Kidney (tissue), 13 donors: ENCODE measurements at regions not wholly inside any gene's neighbourhood (a gene's known extent, or its start where the extent isn't known, plus 50 kb on each side); places are given as distances from the start of the nearest gene placed in this dataset. TPM values are rescaled to one million over a fixed set of nuclear protein-coding genes. Genes with fewer than 3 reads are reported as not detected.

ENCODE experiments used
- DNase-seq, 5 donors: peaks; one replicate each; pipeline ENCODE4 v3.0.0-alpha.2; 2013 to 2020
- FAIRE-seq: peaks from 2 replicates; lab custom pipeline; 2012; peaks lifted over from hg19 to GRCh38; lab: Jason Lieb, UNC
- H3K27ac ChIP-seq, 2 donors: one replicate each; pipeline ENCODE4 v1.7.0; 2013; ENCODE audit warnings: low read depth in 2 of 2, low read length in 2 of 2, inconsistent platforms in 1 of 2
- H3K27me3 ChIP-seq: one replicate; pipeline ENCODE4 v1.7.1; 2013; ENCODE audit warnings: low read length, inconsistent platforms; ENCODE audit not compliant: control insufficient read depth, insufficient read depth
- H3K36me3 ChIP-seq, 3 donors: one replicate each; pipeline versions ENCODE4 v1.7.0 to v1.7.1; 2013; ENCODE audit warnings: low read length in 3 of 3, control low read depth in 1 of 3, inconsistent platforms in 1 of 3; ENCODE audit not compliant: insufficient read depth in 3 of 3, control insufficient read depth in 2 of 3
- H3K4me1 ChIP-seq, 3 donors: one replicate each; pipeline versions ENCODE4 v1.7.0 to v1.7.1; 2013; ENCODE audit warnings: low read length in 3 of 3, inconsistent platforms in 1 of 3, low read depth in 1 of 3; ENCODE audit not compliant: control insufficient read depth in 2 of 3, insufficient read depth in 2 of 3
- H3K4me3 ChIP-seq, 3 donors: one replicate each; pipeline versions ENCODE4 v1.7.0 to v1.8.1; 2013; ENCODE audit warnings: low read length in 3 of 3, control low read depth in 1 of 3, inconsistent platforms in 1 of 3
- H3K9ac ChIP-seq, 3 donors: one replicate each; pipeline versions ENCODE4 v1.7.0 to v1.7.1; 2013; ENCODE audit warnings: low read length in 3 of 3, control low read depth in 1 of 3, inconsistent platforms in 1 of 3
- H3K9me3 ChIP-seq, 3 donors: one replicate each; pipeline versions ENCODE4 v1.7.0 to v1.7.1; 2013; ENCODE audit warnings: low read length in 3 of 3, control low read depth in 1 of 3, inconsistent platforms in 1 of 3; ENCODE audit not compliant: control insufficient read depth in 2 of 3, insufficient read depth in 1 of 3
- CTCF ChIP-seq: IDR thresholded peaks from 3 replicates; pipeline ENCODE4 v1.5.1; 2012; ENCODE audit warnings: mild to moderate bottlenecking, moderate library complexity, borderline replicate concordance; ENCODE audit not compliant: insufficient read depth; ENCODE audit errors: extremely low read depth
- intact Hi-C: fragments of 100-400 bp; cut with DNase I; formaldehyde crosslinking; loops from one replicate; pipeline ENCODE4 v1.11.1; 2022
- microRNA-seq: library from miRNA; unstranded; fragments of <30 nt; microRNA quantifications from one replicate; pipeline ENCODE4 v1.2.0, GENCODE V29; 2020
- donor health status: control.
- donor health status: control.
- donor health status: control.
- donor health status: control.
- donor health status: control.
- donor health status: DM: yes; HTN: yes; CAD: no.
- donor health status: Normal renal cell carcinoma (clear cell type).

GRCh38 chr12:116506697-116507064 is 52.5 kb upstream of the MAP1LC3B2 start:
- no peak for TF ChIP-seq CTCF
- no peaks in the 10 kb centered on the region for H3K9me3 ChIP-seq
- H3K27ac ChIP-seq = no peak overlapping the region
- intact Hi-C loops = no loop called here
- H3K9ac ChIP-seq = no peak overlapping the region
- no peak for FAIRE-seq
- no peak for DNase-seq
- peaks cover 0 to 5% (median 0%) of the 10 kb centered on the region in 3 donors for H3K4me1 ChIP-seq
- no peak overlapping the region for H3K4me3 ChIP-seq
- no peaks in the 10 kb centered on the region for H3K27me3 ChIP-seq
- H3K36me3 ChIP-seq = no peaks in the 10 kb centered on the region

- H3K4me3 ChIP-seq = peak overlapping the region; percentile 4 to 47 (median 29)
- peak; percentile 74 to 86 (median 82) for DNase-seq
- intact Hi-C loops = no loop called here
- no peak for TF ChIP-seq CTCF
- no peaks in the 10 kb centered on the region for H3K27me3 ChIP-seq
- no peaks in the 10 kb centered on the region for H3K36me3 ChIP-seq
- H3K9ac ChIP-seq = no peak overlapping the region
- H3K9me3 ChIP-seq = no peaks in the 10 kb centered on the region
- peak overlapping the region in 1 of 2 donors; percentile 28 for H3K27ac ChIP-seq
- FAIRE-seq = no peak
- H3K4me1 ChIP-seq = peaks cover 0 to 5% (median 0%) of the 10 kb centered on the region in 3 donors
These were observed 50.7 kb upstream of the MAP1LC3B2 start for GRCh38 chr12:116508145-116509121.

Small RNAs in the stretch of these regions (microRNA-seq; reads per million reads assigned to microRNA genes)
- gene MIR4472-2 = not detected
